K562 (cell line): ENCODE measurements at regions not wholly inside any gene's neighbourhood (a gene's known extent, or its start where the extent isn't known, plus 50 kb on each side); places are given as distances from the start of the nearest gene placed in this dataset.

Experiments used
- ATAC-seq: fragments of 200-7000 bp; cut with Tn5 transposase; 3 replicates; pipeline ENCODE4 v1.9.1; 2020; ENCODE audit warnings: moderate library complexity
- BruUV-seq: library from RNA; stranded (reverse); fragments of 400-500 nt; replicated peaks from 2 replicates; lab custom pipeline; 2021; lab: Mats Ljungman, UMichigan
- CTCF ChIA-PET: fragments of 300-600 bp; formaldehyde crosslinking; extraction: SDS; loops from one replicate; lab custom pipeline; 2021; ENCODE audit warnings: low intra/inter-chr PET ratio; lab: Yijun Ruan, JAX
- POLR2A ChIA-PET: fragments of 300-600, 350-650 bp; sonication (Branson Sonifier 250); formaldehyde crosslinking; extraction: SDS; loops from one replicate; lab custom pipeline; 2021; ENCODE audit warnings: antibody characterized with exemption, inconsistent platforms; lab: Yijun Ruan, JAX
- DNase-seq, 4 experiments: peaks; one replicate each; pipeline versions ENCODE4 v3.0.0 to v3.0.0-alpha.2; 2011 to 2018; ENCODE audit warnings: low spot score in 3 of 4, mixed read lengths in 3 of 4; ENCODE audit errors: extremely low read depth in 1 of 4
- FAIRE-seq: peaks from 2 replicates; lab custom pipeline; 2011; peaks lifted over from hg19 to GRCh38; lab: Jason Lieb, UNC
- H2AFZ ChIP-seq: 2 replicates; pipeline ENCODE4 v1.6.0; 2011; ENCODE audit warnings: low read depth, low read length, control low read depth, inconsistent platforms
- H3K27ac ChIP-seq: fragments of 200-600 bp; 3 replicates; pipeline ENCODE4 v1.8.0; 2011; ENCODE audit warnings: low read depth, mild to moderate bottlenecking, control low read depth, inconsistent platforms, low read length, moderate library complexity, mixed read lengths; ENCODE audit errors: extremely low read depth
- H3K27me3 ChIP-seq, 2 experiments: fragments of 300-600 bp in 1 of 2; 2 replicates in 1 of 2; 3 replicates in 1 of 2; pipeline versions ENCODE4 v1.6.0 to v1.8.0; 2011; ENCODE audit warnings: inconsistent platforms in 2 of 2, low read length in 2 of 2, mild to moderate bottlenecking in 1 of 2, mixed read lengths in 1 of 2, moderate library complexity in 1 of 2; ENCODE audit not compliant: control insufficient read depth in 2 of 2, insufficient read depth in 2 of 2
- H3K36me3 ChIP-seq: fragments of 300-600 bp; 3 replicates; pipeline ENCODE4 v1.8.0; 2011; ENCODE audit warnings: mild to moderate bottlenecking, low read length, inconsistent platforms; ENCODE audit not compliant: control insufficient read depth, insufficient read depth
- H3K4me1 ChIP-seq, 2 experiments: fragments of 200-600 bp in 1 of 2; replicated peaks in 1 of 2; 2 replicates in 1 of 2; 3 replicates in 1 of 2; pipeline versions ENCODE4 v1.5.1 to v1.8.0; 2011; ENCODE audit warnings: inconsistent platforms in 2 of 2, low read length in 2 of 2, mild to moderate bottlenecking in 1 of 2, mixed read lengths in 1 of 2, moderate library complexity in 1 of 2; ENCODE audit not compliant: control insufficient read depth in 2 of 2, insufficient read depth in 2 of 2
- H3K4me2 ChIP-seq: 2 replicates; pipeline ENCODE4 v1.6.1; 2011; ENCODE audit warnings: low read length, control low read depth, inconsistent platforms, mixed read lengths; ENCODE audit not compliant: insufficient read depth
- H3K4me3 ChIP-seq: fragments of 200-600 bp; sonication (generic), shearing (Covaris generic); 2 replicates; pipeline ENCODE4 v1.5.1; 2016; ENCODE audit warnings: control low read depth, inconsistent platforms
- H3K79me2 ChIP-seq: fragments of 200-600 bp; 3 replicates; pipeline ENCODE4 v1.8.0; 2011; ENCODE audit warnings: low read length, inconsistent platforms; ENCODE audit not compliant: control insufficient read depth, insufficient read depth
- H3K9ac ChIP-seq, 2 experiments: 2 replicates each; pipeline versions ENCODE4 v1.6.0 to v1.6.1; 2011; ENCODE audit warnings: low read depth in 2 of 2, low read length in 2 of 2, control low read depth in 1 of 2, inconsistent platforms in 1 of 2, mild to moderate bottlenecking in 1 of 2, mixed read lengths in 1 of 2; ENCODE audit not compliant: insufficient read depth in 1 of 2
- H3K9me1 ChIP-seq: one replicate; pipeline ENCODE4 v1.6.0; 2011; ENCODE audit warnings: inconsistent platforms, mild to moderate bottlenecking, low read length, moderate library complexity; ENCODE audit not compliant: control insufficient read depth, insufficient read depth
- H3K9me3 ChIP-seq: replicated peaks from 2 replicates; pipeline ENCODE4 v1.5.1; 2011; ENCODE audit warnings: low read depth, low read length, inconsistent platforms; ENCODE audit not compliant: control insufficient read depth, insufficient read depth
- H4K20me1 ChIP-seq: replicated peaks from 2 replicates; pipeline ENCODE4 v1.6.1; 2011; ENCODE audit warnings: low read length, inconsistent platforms, mixed read lengths; ENCODE audit not compliant: control insufficient read depth, insufficient read depth
- ATF2 ChIP-seq: sonication (generic); formaldehyde crosslinking; IDR thresholded peaks from 2 replicates; pipeline ENCODE4 v1.8.1; 2022; ENCODE audit warnings: missing genetic modification reagents
- ATF3 ChIP-seq, 2 experiments: fragments of 450-650 bp in 1 of 2; sonication (generic) in 1 of 2; formaldehyde crosslinking in 1 of 2; IDR thresholded peaks in 1 of 2; conservative IDR thresholded peaks in 1 of 2; 2 replicates each; pipeline versions ENCODE4 v1.6.1 to v1.8.1; 2016 to 2023; ENCODE audit warnings: mild to moderate bottlenecking in 2 of 2, moderate library complexity in 2 of 2, inconsistent platforms in 1 of 2, missing genetic modification reagents in 1 of 2
- BRD4 ChIP-seq: fragments of 200-600 bp; sonication (generic); IDR thresholded peaks from 2 replicates; pipeline ENCODE4 v1.6.1; 2017; ENCODE audit warnings: inconsistent platforms
- JUN ChIP-seq, 2 experiments: sonication (generic) in 1 of 2; formaldehyde crosslinking in 1 of 2; IDR thresholded peaks; 2 replicates each; pipeline versions ENCODE4 v1.6.1 to v1.8.0; 2012 to 2022; ENCODE audit warnings: borderline replicate concordance in 2 of 2, mild to moderate bottlenecking in 2 of 2, improper control_type of control experiment in 1 of 2, low read depth in 1 of 2, low read length in 1 of 2, missing genetic modification reagents in 1 of 2
- LCOR ChIP-seq: sonication (generic); formaldehyde crosslinking; IDR thresholded peaks from 2 replicates; pipeline ENCODE4 v1.8.0; 2022; ENCODE audit warnings: mild to moderate bottlenecking, missing genetic modification reagents
- MIER1 ChIP-seq: fragments of 450-650 bp; IDR thresholded peaks from 2 replicates; pipeline ENCODE4 v1.6.1; 2016; ENCODE audit warnings: antibody characterized with exemption, mild to moderate bottlenecking, low read depth
- U2AF1 ChIP-seq: fragments of 200-400 bp; formaldehyde crosslinking; optimal IDR thresholded peaks from 2 replicates; pipeline ENCODE3; 2017; ENCODE audit warnings: mild to moderate bottlenecking, low read depth, low read length, moderate library complexity
- XRCC5 ChIP-seq: fragments of 200-400 bp; formaldehyde crosslinking; IDR thresholded peaks from 2 replicates; pipeline ENCODE4 v1.6.1; 2017; ENCODE audit warnings: low read depth, mild to moderate bottlenecking, low read length
- ZBTB34 ChIP-seq: fragments of 250-450 bp; sonication (Bioruptor Pico); IDR thresholded peaks from 2 replicates; pipeline ENCODE4 v1.8.0; 2021; ENCODE audit warnings: mild to moderate bottlenecking, moderate library complexity
- WGBS: fragments of 100-300 bp; shearing (Covaris generic); methylation state at CpG from one replicate; pipeline ENCODE4 v1.1.6; 2016; ENCODE audit warnings: low coverage, mixed read lengths; ENCODE audit not compliant: insufficient coverage; ENCODE audit errors: missing lambda C conversion rate; 5-methylcytosine and 5-hydroxymethylcytosine counted together
- in situ Hi-C: fragments of 300-500 bp; cut with MboI; formaldehyde crosslinking; loops from 4 replicates; pipeline ENCODE4 v1.15.0; 2018; ENCODE audit warnings: inconsistent platforms, mixed read lengths
- intact Hi-C: fragments of 100-400 bp; cut with micrococcal nuclease; formaldehyde crosslinking; loops from 2 replicates; pipeline ENCODE4 v1.14.2; 2022

- H3K79me2 ChIP-seq = no peaks in the 10 kb centered on the region
- FAIRE-seq (no peak), ATAC-seq (no peak), DNase-seq (no peak)
- no peak overlapping the region for H3K27ac ChIP-seq
- WGBS = 0% methylated on average over 1 of the region's 1 CpG
- no peaks in the 10 kb centered on the region for H4K20me1 ChIP-seq
- no peaks in the 10 kb centered on the region for H3K9me3 ChIP-seq
- H2AFZ ChIP-seq = no peak overlapping the region
- CTCF ChIA-PET = no interaction called here
- in situ Hi-C loops = no loop called here
- BruUV-seq = no TSS peak
- TF ChIP-seq ZBTB34 (CRISPR knock-in tag) (no peak), U2AF1 (no peak), ATF3 (IDR thresholded peaks at IDR 0.05) (no peak), ATF3 (CRISPR knock-in tag; conservative IDR thresholded peaks at IDR 0.05) (no peak), MIER1 (no peak), JUN (IDR thresholded peaks at IDR 0.05; ENCODE audit: borderline replicate concordance, low read depth, low read length) (no peak), JUN (CRISPR knock-in tag; IDR thresholded peaks at IDR 0.05; ENCODE audit: borderline replicate concordance) (no peak), BRD4 (no peak), XRCC5 (no peak), LCOR (CRISPR knock-in tag) (no peak), ATF2 (CRISPR knock-in tag) (no peak)
- no peak overlapping the region for H3K4me3 ChIP-seq
- no peak overlapping the region for H3K9ac ChIP-seq
- no peaks in the 10 kb centered on the region for H3K9me1 ChIP-seq
- POLR2A ChIA-PET = interaction anchor here (1.4 kb wide), 1 partner anchor 12 kb away, joined by 3 read pairs; no protein-coding TSS in a partner anchor
- H3K36me3 ChIP-seq = no peaks in the 10 kb centered on the region
- no peaks in the 10 kb centered on the region for H3K4me1 ChIP-seq
- no peak overlapping the region for H3K4me2 ChIP-seq
- intact Hi-C loops = no loop called here
- H3K27me3 ChIP-seq = no peaks in the 10 kb centered on the region
These were observed 96.7 kb upstream of the SEMA6A start for GRCh38 chr5:116671211-116671736.
